B cell (primary cell): ENCODE measurements at regions not wholly inside any gene's neighbourhood (a gene's known extent, or its start where the extent isn't known, plus 50 kb on each side); places are given as distances from the start of the nearest gene placed in this dataset.

ENCODE experiments used
- ATAC-seq: fragments of 200-7000 bp; cut with Tn5 transposase; one replicate; pipeline ENCODE4 v1.10.0; 2021; ENCODE audit warnings: low read depth, mild to moderate bottlenecking, moderate number of reproducible peaks, moderate library complexity
- CTCF ChIA-PET: fragments of 350-600 bp; sonication (Branson Sonifier 250); formaldehyde crosslinking; loops from one replicate; lab custom pipeline; 2021; ENCODE audit warnings: antibody characterized with exemption, inconsistent platforms; lab: Charles Lee
- POLR2A ChIA-PET: fragments of 350-600 bp; sonication (Branson Sonifier 250); formaldehyde crosslinking; loops from one replicate; lab custom pipeline; 2021; ENCODE audit warnings: antibody characterized with exemption; lab: Charles Lee
- DNase-seq: peaks from one replicate; pipeline ENCODE4 v3.0.0; 2013
- H2AFZ ChIP-seq: 2 replicates; pipeline ENCODE4 v1.6.1; 2012; ENCODE audit warnings: mild to moderate bottlenecking, low read depth, low read length; ENCODE audit not compliant: insufficient read depth, poor library complexity, severe bottlenecking
- H3K27ac ChIP-seq, 2 donors: 1 replicate in 1 of 2; 2 replicates in 1 of 2; pipeline ENCODE4 v1.5.1; 2012 to 2013; ENCODE audit warnings: low read length in 2 of 2, mild to moderate bottlenecking in 2 of 2, moderate library complexity in 1 of 2
- H3K27me3 ChIP-seq, 4 experiments: fragments of 200-600 bp in 1 of 4; sonication (generic) in 1 of 4; replicated peaks in 1 of 4; 1 replicate in 2 of 4; 2 replicates in 2 of 4; pipeline versions ENCODE4 v1.6.1 to v1.7.0; 2013 to 2016; ENCODE audit warnings: low read length in 3 of 4, mild to moderate bottlenecking in 2 of 4, mixed read lengths in 1 of 4, moderate library complexity in 1 of 4; ENCODE audit not compliant: insufficient read depth in 4 of 4, control insufficient read depth in 3 of 4; ENCODE audit errors: control extremely low read depth in 1 of 4
- H3K36me3 ChIP-seq, 2 experiments: replicated peaks in 1 of 2; 1 replicate in 1 of 2; 2 replicates in 1 of 2; pipeline versions ENCODE4 v1.6.1 to v1.7.1; 2013; ENCODE audit warnings: low read length in 1 of 2; ENCODE audit not compliant: insufficient read depth in 2 of 2, control insufficient read depth in 1 of 2; ENCODE audit errors: control extremely low read depth in 1 of 2, extremely low read depth in 1 of 2
- H3K4me1 ChIP-seq, 2 donors: fragments of 200-600 bp in 1 of 2; sonication (generic) in 1 of 2; 1 replicate in 1 of 2; 2 replicates in 1 of 2; pipeline versions ENCODE4 v1.5.1 to v1.6.1; 2013 to 2017; ENCODE audit warnings: low read length in 2 of 2; ENCODE audit not compliant: control insufficient read depth in 2 of 2, insufficient read depth in 2 of 2
- H3K4me2 ChIP-seq: replicated peaks from 2 replicates; pipeline ENCODE3; 2012; ENCODE audit warnings: mild to moderate bottlenecking, low read depth, low read length; ENCODE audit not compliant: poor library complexity, severe bottlenecking
- H3K4me3 ChIP-seq, 5 experiments: fragments of 200-600 bp in 1 of 5; sonication (generic) in 1 of 5; 1 replicate in 3 of 5; 2 replicates in 2 of 5; pipeline versions ENCODE4 v1.5.1 to v1.7.0; 2011 to 2016; ENCODE audit warnings: low read length in 4 of 5, mild to moderate bottlenecking in 4 of 5, low read depth in 2 of 5, control low read depth in 1 of 5, moderate library complexity in 1 of 5; ENCODE audit not compliant: insufficient read depth in 1 of 5; ENCODE audit errors: control extremely low read depth in 1 of 5, extremely low read depth in 1 of 5
- H3K79me2 ChIP-seq: fragments of 200-600 bp; sonication (generic); one replicate; pipeline ENCODE4 v1.6.0; 2016; ENCODE audit warnings: low read length; ENCODE audit not compliant: control insufficient read depth, insufficient read depth
- H3K9ac ChIP-seq: fragments of 200-600 bp; sonication (generic); 2 replicates; pipeline ENCODE4 v1.6.1; 2017; ENCODE audit warnings: mild to moderate bottlenecking, low read length, moderate library complexity
- H3K9me3 ChIP-seq, 3 donors: one replicate each; pipeline versions ENCODE4 v1.6.1 to v1.7.1; 2013; ENCODE audit warnings: low read length in 2 of 3; ENCODE audit not compliant: control insufficient read depth in 2 of 3, insufficient read depth in 1 of 3; ENCODE audit errors: control extremely low read depth in 1 of 3
- H4K20me1 ChIP-seq: 2 replicates; pipeline ENCODE4 v1.6.0; 2012; ENCODE audit warnings: mild to moderate bottlenecking, low read length; ENCODE audit not compliant: insufficient read depth, control insufficient read depth, poor library complexity, severe bottlenecking
- H3K27ac Mint-ChIP-seq: one replicate; pipeline ENCODE4 v1.8.0; 2021; ENCODE audit warnings: mixed read lengths
- H3K27me3 Mint-ChIP-seq: one replicate; pipeline ENCODE4 v1.8.0; 2021; ENCODE audit warnings: mixed read lengths
- H3K4me1 Mint-ChIP-seq: one replicate; pipeline ENCODE4 v1.8.0; 2021; ENCODE audit warnings: mixed read lengths
- H3K4me3 Mint-ChIP-seq: one replicate; pipeline ENCODE4 v1.8.0; 2021; ENCODE audit warnings: mixed read lengths
- H3K9me3 Mint-ChIP-seq: one replicate; pipeline ENCODE4 v1.8.0; 2022; ENCODE audit warnings: mixed read lengths; ENCODE audit not compliant: insufficient read depth
- EZH2 ChIP-seq: IDR thresholded peaks from 2 replicates; pipeline ENCODE4 v1.6.1; 2012; ENCODE audit warnings: borderline replicate concordance, low read depth, mild to moderate bottlenecking, moderate library complexity, low read length; ENCODE audit not compliant: insufficient read depth, poor library complexity, severe bottlenecking
- WGBS: methylation state at CpG from one replicate; pipeline ENCODE4 v1.1.5; 2013; ENCODE audit warnings: missing lambda C conversion rate; ENCODE audit not compliant: insufficient coverage; 5-methylcytosine and 5-hydroxymethylcytosine counted together
- intact Hi-C: fragments of 100-400 bp; cut with micrococcal nuclease; formaldehyde crosslinking; loops from one replicate; pipeline ENCODE4 v1.10.0; 2022
- TF ChIP-seq, protein P1 (sequence below): fragments of 200-600 bp; IDR thresholded peaks from one replicate; pipeline ENCODE4 v1.8.0; 2022; ENCODE audit warnings: antibody characterized with exemption, mild to moderate bottlenecking

DNA sequence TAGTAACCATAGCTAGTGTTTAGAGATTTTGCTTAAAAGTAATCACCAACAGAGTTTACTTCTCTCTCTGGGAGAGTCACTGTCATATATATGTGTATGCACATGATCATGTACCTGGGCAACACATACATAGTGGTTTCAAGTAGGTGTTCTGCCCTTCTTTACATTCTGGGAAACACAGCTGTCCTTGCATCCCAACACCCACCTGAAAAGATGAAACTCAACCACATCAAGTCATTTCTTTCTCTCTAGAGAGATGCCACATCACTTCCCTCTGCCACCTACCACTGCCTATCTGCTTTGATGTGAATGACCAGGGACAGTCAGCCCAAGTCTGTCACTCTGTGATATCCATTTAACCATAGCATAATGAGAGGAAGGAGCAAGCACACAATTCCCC is 155.8 kb upstream of the GADL1 start:
- ATAC-seq (no peak), DNase-seq (no peak)
- Histone ChIP-seq H3K4me1 (no peaks in the 10 kb centered on the region), H3K9ac (no peak overlapping the region), H3K27ac (no peak overlapping the region), H3K9me3 (no peaks in the 10 kb centered on the region), H3K27me3 (no peaks in the 10 kb centered on the region), H3K36me3 (no peaks in the 10 kb centered on the region), H3K4me3 (no peak overlapping the region), H4K20me1 (no peaks in the 10 kb centered on the region), H3K4me2 (no peak overlapping the region), H3K79me2 (no peaks in the 10 kb centered on the region), H2AFZ (no peak overlapping the region)
- no peak for TF ChIP-seq EZH2
- TF ChIP-seq, protein P1, sequence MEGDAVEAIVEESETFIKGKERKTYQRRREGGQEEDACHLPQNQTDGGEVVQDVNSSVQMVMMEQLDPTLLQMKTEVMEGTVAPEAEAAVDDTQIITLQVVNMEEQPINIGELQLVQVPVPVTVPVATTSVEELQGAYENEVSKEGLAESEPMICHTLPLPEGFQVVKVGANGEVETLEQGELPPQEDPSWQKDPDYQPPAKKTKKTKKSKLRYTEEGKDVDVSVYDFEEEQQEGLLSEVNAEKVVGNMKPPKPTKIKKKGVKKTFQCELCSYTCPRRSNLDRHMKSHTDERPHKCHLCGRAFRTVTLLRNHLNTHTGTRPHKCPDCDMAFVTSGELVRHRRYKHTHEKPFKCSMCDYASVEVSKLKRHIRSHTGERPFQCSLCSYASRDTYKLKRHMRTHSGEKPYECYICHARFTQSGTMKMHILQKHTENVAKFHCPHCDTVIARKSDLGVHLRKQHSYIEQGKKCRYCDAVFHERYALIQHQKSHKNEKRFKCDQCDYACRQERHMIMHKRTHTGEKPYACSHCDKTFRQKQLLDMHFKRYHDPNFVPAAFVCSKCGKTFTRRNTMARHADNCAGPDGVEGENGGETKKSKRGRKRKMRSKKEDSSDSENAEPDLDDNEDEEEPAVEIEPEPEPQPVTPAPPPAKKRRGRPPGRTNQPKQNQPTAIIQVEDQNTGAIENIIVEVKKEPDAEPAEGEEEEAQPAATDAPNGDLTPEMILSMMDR = no peak
- Mint-ChIP-seq H3K4me3 (no peak overlapping the region), H3K27me3 (peaks cover 3% of the 10 kb centered on the region), H3K4me1 (no peaks in the 10 kb centered on the region), H3K27ac (no peak overlapping the region), H3K9me3 (no peaks in the 10 kb centered on the region)
- ChIA-PET POLR2A (no interaction called here), CTCF (no interaction called here)
- intact Hi-C loops = no loop called here

DNA sequence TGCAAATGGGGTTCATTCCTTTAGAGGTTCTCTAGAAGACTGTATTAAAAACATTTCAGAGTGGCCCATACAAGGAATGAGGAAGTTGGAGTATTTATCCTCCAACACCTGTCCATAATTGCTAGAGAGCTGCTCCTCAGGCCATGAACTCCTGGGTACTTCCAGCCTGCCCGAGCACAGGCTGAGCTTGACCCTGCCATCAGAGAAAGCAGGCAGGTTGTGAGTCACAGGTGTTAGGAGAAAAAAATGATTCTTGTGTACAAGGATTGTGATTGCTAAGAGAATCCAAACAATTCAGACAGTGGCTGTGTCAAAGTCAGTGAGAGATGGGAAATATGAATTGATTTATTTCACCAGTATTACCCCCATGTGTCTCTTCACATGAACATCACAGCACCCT is 156.8 kb upstream of the GADL1 start:
- Histone ChIP-seq H3K4me1 (no peaks in the 10 kb centered on the region), H3K4me2 (no peak overlapping the region), H3K9ac (no peak overlapping the region), H4K20me1 (no peaks in the 10 kb centered on the region), H3K27ac (no peak overlapping the region), H3K79me2 (no peaks in the 10 kb centered on the region), H2AFZ (no peak overlapping the region), H3K36me3 (no peaks in the 10 kb centered on the region), H3K4me3 (no peak overlapping the region), H3K27me3 (no peaks in the 10 kb centered on the region), H3K9me3 (no peaks in the 10 kb centered on the region)
- Mint-ChIP-seq H3K4me3 (no peak overlapping the region), H3K27me3 (peaks cover 3% of the 10 kb centered on the region), H3K27ac (no peak overlapping the region), H3K4me1 (no peaks in the 10 kb centered on the region), H3K9me3 (no peaks in the 10 kb centered on the region)
- TF ChIP-seq, protein P1 = no peak
- no peak for TF ChIP-seq EZH2
- no peak for ATAC-seq
- no peak for DNase-seq
- CTCF ChIA-PET = no interaction called here
- POLR2A ChIA-PET = no interaction called here
- 83% methylated on average over 1 of the region's 1 CpG for WGBS
- intact Hi-C loops = no loop called here
